ENCODE measurements at regions not wholly inside any gene's neighbourhood (a gene's known extent, or its start where the extent isn't known, plus 50 kb on each side); places are given as distances from the start of the nearest gene placed in this dataset.

- no peak for TF ChIP-seq POLR2A (IDR thresholded peaks at IDR 0.05)
- TF ChIP-seq, protein P1, sequence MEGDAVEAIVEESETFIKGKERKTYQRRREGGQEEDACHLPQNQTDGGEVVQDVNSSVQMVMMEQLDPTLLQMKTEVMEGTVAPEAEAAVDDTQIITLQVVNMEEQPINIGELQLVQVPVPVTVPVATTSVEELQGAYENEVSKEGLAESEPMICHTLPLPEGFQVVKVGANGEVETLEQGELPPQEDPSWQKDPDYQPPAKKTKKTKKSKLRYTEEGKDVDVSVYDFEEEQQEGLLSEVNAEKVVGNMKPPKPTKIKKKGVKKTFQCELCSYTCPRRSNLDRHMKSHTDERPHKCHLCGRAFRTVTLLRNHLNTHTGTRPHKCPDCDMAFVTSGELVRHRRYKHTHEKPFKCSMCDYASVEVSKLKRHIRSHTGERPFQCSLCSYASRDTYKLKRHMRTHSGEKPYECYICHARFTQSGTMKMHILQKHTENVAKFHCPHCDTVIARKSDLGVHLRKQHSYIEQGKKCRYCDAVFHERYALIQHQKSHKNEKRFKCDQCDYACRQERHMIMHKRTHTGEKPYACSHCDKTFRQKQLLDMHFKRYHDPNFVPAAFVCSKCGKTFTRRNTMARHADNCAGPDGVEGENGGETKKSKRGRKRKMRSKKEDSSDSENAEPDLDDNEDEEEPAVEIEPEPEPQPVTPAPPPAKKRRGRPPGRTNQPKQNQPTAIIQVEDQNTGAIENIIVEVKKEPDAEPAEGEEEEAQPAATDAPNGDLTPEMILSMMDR (IDR thresholded peaks at IDR 0.05) = no peak
- 90 to 93% methylated on average over 4 of the region's 4 CpGs for WGBS, 2 donors
These were observed 126.4 kb upstream of the PRLR start for GRCh38 chr5:35356725-35357124.

DNA sequence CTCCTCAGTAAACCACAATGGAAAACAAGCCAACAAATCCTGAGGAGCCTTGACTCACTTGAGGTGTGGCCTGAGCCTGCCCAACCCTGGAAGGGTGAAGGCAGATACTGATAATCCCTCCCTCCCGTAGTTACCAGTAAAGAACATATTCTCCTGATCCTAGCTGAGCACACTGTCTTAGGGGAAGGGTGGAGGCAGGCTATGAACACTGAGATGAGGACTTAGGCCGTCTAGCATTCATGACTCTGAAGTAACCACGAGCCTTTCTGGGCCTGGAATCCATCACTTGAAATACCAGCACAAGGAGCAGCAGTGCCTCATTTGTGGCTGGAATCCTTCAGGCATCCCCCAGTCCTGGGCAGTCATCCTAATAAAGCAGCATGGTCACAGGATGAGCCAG, 124.5 kb upstream of the PRLR start:
- H3K36me3 ChIP-seq = no peaks in the 10 kb centered on the region
- TF ChIP-seq POLR2A (IDR thresholded peaks at IDR 0.05) = no peak
- TF ChIP-seq, protein P1 (IDR thresholded peaks at IDR 0.05) = no peak
- intact Hi-C loops (cut with DNase I) = no loop called here
- WGBS, 2 donors = 22 to 32% methylated on average over 3 of the region's 3 CpGs
- H3K4me1 ChIP-seq = no peaks in the 10 kb centered on the region
- H3K27ac ChIP-seq = no peak overlapping the region
- no peaks in the 10 kb centered on the region for H3K9me3 ChIP-seq
- no peak for DNase-seq
- no peak overlapping the region for H3K4me3 ChIP-seq (replicated peaks in 1 of 3)
- H3K27me3 ChIP-seq = no peaks in the 10 kb centered on the region

More at GRCh38 chr5:35356725-35357124, 126.4 kb upstream of the PRLR start:
- Histone ChIP-seq H3K4me3 (replicated peaks in 1 of 3) (no peak overlapping the region), H3K9me3 (no peaks in the 10 kb centered on the region), H3K36me3 (no peaks in the 10 kb centered on the region), H3K27me3 (no peaks in the 10 kb centered on the region), H3K27ac (no peak overlapping the region), H3K4me1 (peaks cover 0 to 5% of the 10 kb centered on the region in 2 donors)
- DNase-seq = no peak
- intact Hi-C loops (cut with DNase I) = no loop called here

GRCh38 chr5:35345222-35345621, 114.9 kb upstream of the PRLR start:
- Histone ChIP-seq H3K36me3 (no peaks in the 10 kb centered on the region), H3K9me3 (no peaks in the 10 kb centered on the region), H3K4me1 (no peaks in the 10 kb centered on the region), H3K4me3 (replicated peaks in 1 of 3) (no peak overlapping the region), H3K27ac (no peak overlapping the region), H3K27me3 (no peaks in the 10 kb centered on the region)
- no peak for TF ChIP-seq POLR2A (IDR thresholded peaks at IDR 0.05)
- TF ChIP-seq, protein P1 (IDR thresholded peaks at IDR 0.05) = no peak
- intact Hi-C loops (cut with DNase I) = no loop called here
- 68 to 84% methylated on average over 1 of the region's 1 CpG for WGBS, 2 donors
- no peak for DNase-seq

GRCh38 chr5:35342664-35343063, 112.4 kb upstream of the PRLR start:
- no peaks in the 10 kb centered on the region for H3K27me3 ChIP-seq
- H3K9me3 ChIP-seq = no peaks in the 10 kb centered on the region
- no peak for TF ChIP-seq POLR2A (IDR thresholded peaks at IDR 0.05)
- TF ChIP-seq, protein P1 (IDR thresholded peaks at IDR 0.05) = no peak
- H3K4me1 ChIP-seq = no peaks in the 10 kb centered on the region
- no peaks in the 10 kb centered on the region for H3K36me3 ChIP-seq
- DNase-seq = no peak
- no peak overlapping the region for H3K4me3 ChIP-seq (replicated peaks in 1 of 3)
- no peak overlapping the region for H3K27ac ChIP-seq
- intact Hi-C loops (cut with DNase I) = no loop called here

GRCh38 chr5:35341189-35341588, 110.9 kb upstream of the PRLR start:
- H3K36me3 ChIP-seq = no peaks in the 10 kb centered on the region

More at GRCh38 chr5:35341189-35341588, 110.9 kb upstream of the PRLR start:
- 93 to 97% methylated on average over 1 of the region's 1 CpG for WGBS, 2 donors
- no peak for DNase-seq
- Histone ChIP-seq H3K9me3 (no peaks in the 10 kb centered on the region), H3K27me3 (no peaks in the 10 kb centered on the region), H3K4me3 (replicated peaks in 1 of 3) (no peak overlapping the region), H3K27ac (no peak overlapping the region), H3K4me1 (no peaks in the 10 kb centered on the region)
- TF ChIP-seq POLR2A (IDR thresholded peaks at IDR 0.05) = no peak
- TF ChIP-seq, protein P1 (IDR thresholded peaks at IDR 0.05) = no peak
- intact Hi-C loops (cut with DNase I) = no loop called here
